GM18907 (cell line): ENCODE measurements at regions not wholly inside any gene's neighbourhood (a gene's known extent, or its start where the extent isn't known, plus 50 kb on each side); places are given as distances from the start of the nearest gene placed in this dataset.

Experiments
- ATAC-seq: cut with Tn5 transposase; IDR thresholded peaks from one replicate; pipeline ENCODE4 v1.9.1; 2021; ENCODE audit warnings: mild to moderate bottlenecking, moderate library complexity; ENCODE audit not compliant: unreplicated experiment

GRCh38 chr12:65756956-65757511 is 67.2 kb upstream of the HMGA2 start:
- ATAC-seq: peak; percentile 96

GRCh38 chr12:65758401-65758800 is 65.9 kb upstream of the HMGA2 start:
- no peak for ATAC-seq

DNA sequence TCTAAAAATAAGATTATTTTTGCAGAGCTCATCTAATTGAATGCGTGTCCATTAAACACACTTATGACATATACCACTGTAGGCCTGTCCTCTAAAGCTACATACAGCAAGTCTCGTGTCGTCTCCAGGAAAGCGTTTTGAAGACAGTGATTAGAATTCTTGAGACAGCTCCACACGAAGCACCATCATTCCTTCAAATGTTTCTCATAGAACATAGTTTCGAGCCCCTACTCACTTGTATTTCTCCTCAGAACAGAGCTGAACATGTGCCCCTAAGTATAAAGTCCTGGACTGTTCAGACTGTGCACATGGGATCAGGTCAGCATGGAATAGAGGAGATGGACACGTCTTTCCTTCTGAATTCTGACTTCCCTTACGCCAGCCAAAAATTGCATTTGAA is 64.5 kb upstream of the HMGA2 start:
- no peak for ATAC-seq

GRCh38 chr12:65761301-65761700 is 63.0 kb upstream of the HMGA2 start:
- ATAC-seq: no peak

DNA sequence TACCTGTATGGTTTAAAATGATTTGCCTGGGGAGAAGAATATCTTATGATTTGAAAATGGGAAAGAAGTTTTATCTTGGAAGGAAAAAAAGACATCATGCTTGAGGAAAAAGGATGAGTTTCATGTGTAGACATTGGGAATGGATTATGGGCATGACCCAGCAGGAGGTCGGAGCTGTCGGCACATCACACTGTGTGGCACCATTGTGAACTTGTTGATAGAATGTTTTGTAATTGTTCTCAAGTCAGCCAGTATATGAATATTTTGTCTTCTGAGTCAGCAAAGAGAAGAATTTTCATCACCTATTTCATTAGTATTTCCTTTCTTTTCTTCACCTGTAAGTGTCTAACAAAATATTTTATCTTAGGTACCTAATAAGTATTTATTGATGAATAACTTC is 60.0 kb upstream of the HMGA2 start:
- no peak for ATAC-seq

GRCh38 chr12:65765436-65765813 is 58.9 kb upstream of the HMGA2 start:
- ATAC-seq: no peak

DNA sequence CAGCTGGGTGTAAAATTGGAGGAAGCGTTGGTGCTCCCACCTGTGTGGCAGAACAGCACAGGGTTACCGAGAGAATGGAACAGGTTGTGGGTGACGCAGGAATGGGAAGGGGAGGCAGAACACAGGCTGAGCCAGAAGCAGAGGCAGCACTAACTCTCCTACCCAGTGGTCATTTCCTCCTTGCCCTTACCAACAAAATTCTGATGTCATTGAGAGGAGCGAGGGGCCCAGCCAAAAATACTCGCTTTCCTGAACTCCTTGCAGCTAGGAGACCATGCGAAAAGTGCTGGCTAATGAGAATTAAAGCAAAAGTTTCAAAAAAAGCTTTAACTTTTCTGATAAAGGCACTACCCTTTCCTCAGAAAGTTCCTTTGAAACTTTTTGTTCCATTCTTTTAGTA is 54.4 kb upstream of the HMGA2 start:
- ATAC-seq: no peak
